Ovary (tissue), 7 donors: ENCODE measurements at regions not wholly inside any gene's neighbourhood (a gene's known extent, or its start where the extent isn't known, plus 50 kb on each side); places are given as distances from the start of the nearest gene placed in this dataset.
"Not testable (repeated sequence)": the region's sequence is repeated elsewhere in the genome, so short reads cannot be mapped to it uniquely, and the experiment has no call there.

Experiments
- DNase-seq, 5 donors: peaks; one replicate each; pipeline ENCODE4 v3.0.0-alpha.2; 2019 to 2020
- H3K27ac ChIP-seq, 2 donors: fragments of 200-600 bp; one replicate each; pipeline versions ENCODE4 v1.5.1 to v1.8.0; 2019 to 2022
- H3K27me3 ChIP-seq: fragments of 200-600 bp; one replicate; pipeline ENCODE4 v1.8.0; 2022
- H3K36me3 ChIP-seq: fragments of 200-600 bp; sonication (generic); one replicate; pipeline ENCODE4 v1.5.1; 2019
- H3K4me1 ChIP-seq: one replicate; pipeline ENCODE4 v1.8.1; 2013; ENCODE audit warnings: mild to moderate bottlenecking, moderate library complexity; ENCODE audit not compliant: insufficient read depth
- H3K4me3 ChIP-seq: fragments of 200-600 bp; sonication (generic); one replicate; pipeline ENCODE4 v1.5.1; 2017
- H3K9me3 ChIP-seq, 2 donors: fragments of 200-600 bp in 1 of 2; sonication (generic) in 1 of 2; one replicate each; pipeline versions ENCODE4 v1.5.1 to v1.8.1; 2013 to 2019; ENCODE audit warnings: mild to moderate bottlenecking in 1 of 2, moderate library complexity in 1 of 2
- EP300 ChIP-seq: sonication (generic); formaldehyde crosslinking; IDR thresholded peaks from one replicate; pipeline ENCODE4 v1.6.1; 2017; ENCODE audit warnings: antibody characterized with exemption
- POLR2A ChIP-seq: fragments of 450-650 bp; IDR thresholded peaks from one replicate; pipeline ENCODE4 v1.6.1; 2017; ENCODE audit warnings: antibody characterized with exemption, mild to moderate bottlenecking, moderate library complexity
- WGBS, 3 donors: extraction: QIAGEN DNeasy Blood & Tissue Kit in 1 of 3; methylation state at CpG; one replicate each; pipeline versions ENCODE4 v1.1.5 to v1.1.7; 2013 to 2017; 5-methylcytosine and 5-hydroxymethylcytosine counted together
- intact Hi-C, 4 donors: fragments of 100-400 bp; cut with DNase I; formaldehyde crosslinking; loops; one replicate each; pipeline versions ENCODE4 v1.11.0 to v1.15.1; 2022 to 2023
- TF ChIP-seq, protein P1 (sequence below), 3 donors: fragments of 450-650 bp in 2 of 3; fragments of 200-600 bp in 1 of 3; IDR thresholded peaks; one replicate each; pipeline versions ENCODE4 v1.5.1 to v1.8.0; 2016 to 2022; ENCODE audit warnings: antibody characterized with exemption in 3 of 3, mild to moderate bottlenecking in 1 of 3
- donor health status: DM: no; HTN: no; CAD: no; lungs with moderate emphysema.
- donor health status: DM: no; HTN: no; CAD: no.
- donor health status: Bipolar disorder and iron deficiency.
- donor health status: DM: no; HTN: no; CAD: no.
- donor health status: DM: yes; HTN: yes; CAD: no.

- WGBS, 3 donors, result 86 to 90% (median 87%) methylated on average over 3 of the region's 3 CpGs
- no peak overlapping the region for H3K27ac ChIP-seq
- H3K4me1 ChIP-seq, result no peaks in the 10 kb centered on the region
- TF ChIP-seq EP300, result no peak
- TF ChIP-seq, protein P1, sequence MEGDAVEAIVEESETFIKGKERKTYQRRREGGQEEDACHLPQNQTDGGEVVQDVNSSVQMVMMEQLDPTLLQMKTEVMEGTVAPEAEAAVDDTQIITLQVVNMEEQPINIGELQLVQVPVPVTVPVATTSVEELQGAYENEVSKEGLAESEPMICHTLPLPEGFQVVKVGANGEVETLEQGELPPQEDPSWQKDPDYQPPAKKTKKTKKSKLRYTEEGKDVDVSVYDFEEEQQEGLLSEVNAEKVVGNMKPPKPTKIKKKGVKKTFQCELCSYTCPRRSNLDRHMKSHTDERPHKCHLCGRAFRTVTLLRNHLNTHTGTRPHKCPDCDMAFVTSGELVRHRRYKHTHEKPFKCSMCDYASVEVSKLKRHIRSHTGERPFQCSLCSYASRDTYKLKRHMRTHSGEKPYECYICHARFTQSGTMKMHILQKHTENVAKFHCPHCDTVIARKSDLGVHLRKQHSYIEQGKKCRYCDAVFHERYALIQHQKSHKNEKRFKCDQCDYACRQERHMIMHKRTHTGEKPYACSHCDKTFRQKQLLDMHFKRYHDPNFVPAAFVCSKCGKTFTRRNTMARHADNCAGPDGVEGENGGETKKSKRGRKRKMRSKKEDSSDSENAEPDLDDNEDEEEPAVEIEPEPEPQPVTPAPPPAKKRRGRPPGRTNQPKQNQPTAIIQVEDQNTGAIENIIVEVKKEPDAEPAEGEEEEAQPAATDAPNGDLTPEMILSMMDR (IDR thresholded peaks at IDR 0.05), result no peak
- no peak for TF ChIP-seq POLR2A
- intact Hi-C loops, result no loop called here
- no peak for DNase-seq
- no peaks in the 10 kb centered on the region for H3K36me3 ChIP-seq
- H3K4me3 ChIP-seq, result no peak overlapping the region
- H3K9me3 ChIP-seq, result no peaks in the 10 kb centered on the region
- H3K27me3 ChIP-seq, result no peaks in the 10 kb centered on the region
Measured at GRCh38 chr7:109663806-109664205, 1094.1 kb downstream of the DNAJB9 start.

- DNase-seq, H3K4me1 ChIP-seq, intact Hi-C loops, H3K4me3 ChIP-seq, H3K27ac ChIP-seq, H3K36me3 ChIP-seq, H3K27me3 ChIP-seq, H3K9me3 ChIP-seq: not testable (repeated sequence)
- WGBS, 3 donors, result 95 to 97% (median 96%) methylated on average over 2 of the region's 2 CpGs
Measured at GRCh38 chr7:109687269-109687668, 1117.6 kb downstream of the DNAJB9 start.

GRCh38 chr7:109692613-109693012 is 1122.9 kb downstream of the DNAJB9 start:
- 62 to 78% (median 64%) methylated on average over 4 of the region's 4 CpGs for WGBS, 3 donors
- H3K9me3 ChIP-seq, intact Hi-C loops: not testable (repeated sequence)

DNA sequence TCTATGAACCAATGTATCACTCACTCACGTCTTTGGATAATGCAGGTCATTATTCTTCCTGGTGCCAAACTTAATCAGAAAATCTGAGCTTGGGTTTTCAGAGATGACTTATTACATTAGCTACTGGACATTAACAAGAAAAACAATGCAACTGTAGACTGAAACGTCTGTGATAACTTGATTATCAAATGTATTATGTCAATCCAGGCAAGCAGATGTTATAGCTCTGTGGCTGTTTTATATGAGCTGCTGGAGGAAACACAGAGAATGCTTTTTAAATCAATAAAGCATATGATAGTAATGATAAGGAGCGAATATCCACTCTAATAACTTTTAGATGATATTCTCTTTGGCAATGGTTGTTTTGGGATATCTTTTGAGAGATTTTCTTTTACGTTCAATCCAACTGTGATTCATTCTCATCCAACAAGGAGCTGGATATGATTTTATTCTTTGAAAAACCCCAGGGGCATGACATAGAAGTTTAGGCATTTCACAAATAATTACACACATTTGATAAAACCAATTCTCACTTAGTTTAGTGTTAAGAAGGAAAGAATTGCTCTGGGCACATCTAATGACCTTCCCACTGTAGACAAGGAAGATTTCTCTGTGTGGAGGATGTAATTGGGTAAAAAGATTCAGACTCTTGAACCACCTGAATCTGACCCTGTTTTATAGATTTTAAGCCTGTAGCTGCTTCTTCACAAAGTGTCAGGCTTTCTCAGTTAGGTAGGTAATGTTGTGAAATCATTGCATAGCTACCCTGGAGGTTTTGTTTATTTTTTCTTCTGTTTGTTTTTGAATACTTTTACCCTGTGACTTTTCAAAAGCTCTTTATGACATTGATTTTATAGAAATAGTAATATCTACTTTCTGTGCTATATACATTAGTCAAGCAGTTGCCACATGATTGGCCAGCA is 1124.7 kb downstream of the DNAJB9 start:
- no peaks in the 10 kb centered on the region for H3K9me3 ChIP-seq
- no peak for DNase-seq
- 48 to 57% (median 49%) methylated on average over 4 of the region's 4 CpGs for WGBS, 3 donors
- intact Hi-C loops, result no loop called here
- H3K4me1 ChIP-seq, result no peaks in the 10 kb centered on the region
- H3K27ac ChIP-seq, result no peak overlapping the region
- TF ChIP-seq, protein P1 (IDR thresholded peaks at IDR 0.05), result no peak
- TF ChIP-seq POLR2A (no peak), EP300 (no peak)
- H3K27me3 ChIP-seq, result no peaks in the 10 kb centered on the region
- H3K36me3 ChIP-seq, result no peaks in the 10 kb centered on the region
- H3K4me3 ChIP-seq, result no peak overlapping the region

More at GRCh38 chr7:109692613-109693012, 1122.9 kb downstream of the DNAJB9 start:
- not testable (repeated sequence) for H3K4me1 ChIP-seq, H3K27me3 ChIP-seq, H3K4me3 ChIP-seq, H3K36me3 ChIP-seq, DNase-seq, H3K27ac ChIP-seq

DNA sequence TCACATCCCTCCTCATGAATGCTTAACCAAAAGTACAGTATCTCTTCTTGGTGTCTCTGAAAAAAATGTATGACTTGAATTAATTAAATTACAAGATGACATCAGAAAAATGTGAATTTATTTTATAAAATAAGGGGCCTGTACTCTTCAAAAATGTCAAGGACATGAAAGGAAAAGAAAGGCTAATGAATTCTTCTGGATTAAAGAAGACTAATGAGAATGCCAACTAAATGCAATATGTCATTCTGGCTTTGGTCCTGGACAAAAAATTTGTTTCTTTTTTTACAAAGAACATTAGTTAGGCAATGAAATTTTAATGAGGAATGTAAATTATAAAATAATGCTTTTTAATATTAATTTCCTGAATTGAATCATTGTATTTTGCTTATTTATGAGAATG is 1125.7 kb downstream of the DNAJB9 start:
- Histone ChIP-seq H3K9me3 (no peaks in the 10 kb centered on the region), H3K27me3 (no peaks in the 10 kb centered on the region), H3K27ac (no peak overlapping the region), H3K4me1 (no peaks in the 10 kb centered on the region), H3K4me3 (no peak overlapping the region), H3K36me3 (no peaks in the 10 kb centered on the region)
- no peak for DNase-seq
- intact Hi-C loops, result no loop called here
- TF ChIP-seq, protein P1 (IDR thresholded peaks at IDR 0.05), result no peak
- TF ChIP-seq EP300 (no peak), POLR2A (no peak)
